Endometrium (tissue), 2 donors: ENCODE measurements at regions not wholly inside any gene's neighbourhood (a gene's known extent, or its start where the extent isn't known, plus 50 kb on each side); places are given as distances from the start of the nearest gene placed in this dataset.

ENCODE experiments used
- FAIRE-seq: peaks from 2 replicates; lab custom pipeline; 2012; peaks lifted over from hg19 to GRCh38; lab: Jason Lieb, UNC
- donor health status: control.
- donor health status: control.

- no peak for FAIRE-seq
Measured at GRCh38 chr17:73724341-73724740, 80.1 kb upstream of the SDK2 start.

GRCh38 chr17:73724990-73725389, 80.7 kb upstream of the SDK2 start:
- no peak for FAIRE-seq

GRCh38 chr17:73725794-73726515, 81.7 kb upstream of the SDK2 start:
- FAIRE-seq: no peak

- FAIRE-seq: no peak
Measured at GRCh38 chr17:73727941-73728340, 83.7 kb upstream of the SDK2 start.

GRCh38 chr17:73729101-73729500, 84.9 kb upstream of the SDK2 start:
- no peak for FAIRE-seq

GRCh38 chr17:73731733-73732132, 87.5 kb upstream of the SDK2 start:
- no peak for FAIRE-seq

- FAIRE-seq: no peak
Measured at GRCh38 chr17:73733517-73733916, 89.3 kb upstream of the SDK2 start.

GRCh38 chr17:73735245-73735644, 91.0 kb upstream of the SDK2 start:
- no peak for FAIRE-seq

GRCh38 chr17:73738751-73739575, 94.7 kb upstream of the SDK2 start:
- FAIRE-seq: no peak

- no peak for FAIRE-seq
Measured at GRCh38 chr17:73740370-73740769, 96.1 kb upstream of the SDK2 start.

- no peak for FAIRE-seq
Measured at GRCh38 chr17:73742948-73743381, 98.7 kb upstream of the SDK2 start.

- FAIRE-seq: no peak
Measured at GRCh38 chr17:73743518-73744201, 99.4 kb upstream of the SDK2 start.

GRCh38 chr17:73744411-73744810, 100.2 kb upstream of the SDK2 start:
- FAIRE-seq: no peak

- no peak for FAIRE-seq
Measured at GRCh38 chr17:73746314-73747073, 102.2 kb upstream of the SDK2 start.

GRCh38 chr17:73747221-73748002, 103.2 kb upstream of the SDK2 start:
- no peak for FAIRE-seq

GRCh38 chr17:73748508-73748907, 104.3 kb upstream of the SDK2 start:
- FAIRE-seq: no peak

- no peak for FAIRE-seq
Measured at GRCh38 chr17:73749337-73749823, 105.1 kb upstream of the SDK2 start.

GRCh38 chr17:73749928-73750605, 105.8 kb upstream of the SDK2 start:
- FAIRE-seq: no peak

- no peak for FAIRE-seq
Measured at GRCh38 chr17:73750975-73751374, 106.7 kb upstream of the SDK2 start.

GRCh38 chr17:73753751-73754496, 109.7 kb upstream of the SDK2 start:
- no peak for FAIRE-seq
